OCI-LY1 (cell line): ENCODE measurements at regions not wholly inside any gene's neighbourhood (a gene's known extent, or its start where the extent isn't known, plus 50 kb on each side); places are given as distances from the start of the nearest gene placed in this dataset.

Source experiments
- H2AFZ ChIP-seq: fragments of 200-600 bp; sonication (generic), shearing (Covaris generic); 2 replicates; pipeline ENCODE4 v1.6.0; 2014; ENCODE audit warnings: antibody characterized with exemption, mild to moderate bottlenecking, low read length
- H3F3A ChIP-seq: fragments of 200-600 bp; sonication (generic), shearing (Covaris generic); 2 replicates; pipeline ENCODE4 v1.6.0; 2014; ENCODE audit warnings: mild to moderate bottlenecking, antibody characterized with exemption, low read length, moderate library complexity; ENCODE audit not compliant: insufficient read depth
- H3K27ac ChIP-seq: fragments of 200-600 bp; sonication (generic); 2 replicates; pipeline ENCODE4 v1.5.1; 2014; ENCODE audit warnings: low read length, mixed run types, mild to moderate bottlenecking, low read depth; ENCODE audit not compliant: poor library complexity, severe bottlenecking
- H3K27me3 ChIP-seq: fragments of 200-600 bp; sonication (generic); 2 replicates; pipeline ENCODE4 v1.6.0; 2014; ENCODE audit warnings: antibody characterized with exemption, mild to moderate bottlenecking, low read length, moderate library complexity; ENCODE audit not compliant: insufficient read depth
- H3K36me3 ChIP-seq: fragments of 200-600 bp; sonication (generic); 2 replicates; pipeline ENCODE4 v1.6.1; 2014; ENCODE audit warnings: mild to moderate bottlenecking, antibody characterized with exemption, low read length, moderate library complexity, mixed read lengths; ENCODE audit not compliant: insufficient read depth
- H3K4me1 ChIP-seq: fragments of 200-600 bp; sonication (generic); 2 replicates; pipeline ENCODE4 v1.5.1; 2014; ENCODE audit warnings: mild to moderate bottlenecking, low read length, moderate library complexity; ENCODE audit not compliant: insufficient read depth, severe bottlenecking
- H3K4me2 ChIP-seq: fragments of 200-600 bp; sonication (generic), shearing (Covaris generic); 2 replicates; pipeline ENCODE4 v1.6.1; 2014; ENCODE audit warnings: low read length
- H3K4me3 ChIP-seq: fragments of 200-600 bp; sonication (generic); 2 replicates; pipeline ENCODE4 v1.5.1; 2014; ENCODE audit warnings: low read length, low read depth, mild to moderate bottlenecking, mixed read lengths; ENCODE audit not compliant: poor library complexity, severe bottlenecking
- H3K79me2 ChIP-seq: fragments of 200-600 bp; shearing (Covaris generic); 2 replicates; pipeline ENCODE4 v1.6.1; 2016; ENCODE audit warnings: mixed run types, low read length, mixed read lengths; ENCODE audit not compliant: insufficient read depth
- H3K9ac ChIP-seq: fragments of 200-600 bp; sonication (generic), shearing (Covaris generic); 2 replicates; pipeline ENCODE4 v1.6.1; 2014; ENCODE audit warnings: mild to moderate bottlenecking, low read length, mixed read lengths
- H3K9me2 ChIP-seq: fragments of 200-600 bp; sonication (generic), shearing (Covaris generic); 2 replicates; pipeline ENCODE4 v1.6.1; 2014; ENCODE audit warnings: low read depth, mild to moderate bottlenecking, low read length, mixed read lengths
- H3K9me3 ChIP-seq: fragments of 200-600 bp; shearing (Covaris generic); 2 replicates; pipeline ENCODE4 v1.6.1; 2014; ENCODE audit warnings: low read length, mixed read lengths
- H4K20me1 ChIP-seq: fragments of 200-600 bp; sonication (generic), shearing (Covaris generic); 2 replicates; pipeline ENCODE4 v1.6.0; 2016; ENCODE audit warnings: mild to moderate bottlenecking, low read length; ENCODE audit not compliant: insufficient read depth
- CTCF ChIP-seq: fragments of 200-600 bp; sonication (generic), shearing (Covaris generic); IDR thresholded peaks from 2 replicates; pipeline ENCODE4 v1.5.1; 2017; ENCODE audit warnings: mild to moderate bottlenecking, antibody characterized with exemption, low read length, moderate library complexity, mixed read lengths
- EZH2 ChIP-seq: fragments of 200-600 bp; sonication (generic), shearing (Covaris generic); IDR thresholded peaks from 2 replicates; pipeline ENCODE4 v1.8.0; 2017; ENCODE audit warnings: borderline replicate concordance, mixed run types, mild to moderate bottlenecking, antibody characterized with exemption, low read length, moderate library complexity, mixed read lengths

GRCh38 chr3:135895734-135896121, 69.8 kb upstream of the PPP2R3A start:
- no peaks in the 10 kb centered on the region for H3K4me1 ChIP-seq
- H3K4me3 ChIP-seq, result no peak overlapping the region
- H3K27me3 ChIP-seq, result no peaks in the 10 kb centered on the region
- no peak overlapping the region for H3K27ac ChIP-seq
- no peaks in the 10 kb centered on the region for H3K9me2 ChIP-seq
- TF ChIP-seq EZH2, result no peak
- no peak for TF ChIP-seq CTCF
- peaks cover 2% of the 10 kb centered on the region; the same call in 1 of the 2 replicates for H3K9me3 ChIP-seq
- H3K79me2 ChIP-seq, result no peaks in the 10 kb centered on the region
- H3F3A ChIP-seq, result no peaks in the 10 kb centered on the region
- H4K20me1 ChIP-seq, result no peaks in the 10 kb centered on the region
- no peak overlapping the region for H3K9ac ChIP-seq
- H3K4me2 ChIP-seq, result no peak overlapping the region
- H2AFZ ChIP-seq, result no peak overlapping the region
- H3K36me3 ChIP-seq, result no peaks in the 10 kb centered on the region

GRCh38 chr3:135896613-135897012, 68.9 kb upstream of the PPP2R3A start:
- Histone ChIP-seq H3K36me3 (no peaks in the 10 kb centered on the region), H3K27ac (no peak overlapping the region), H3K9me2 (no peaks in the 10 kb centered on the region), H4K20me1 (no peaks in the 10 kb centered on the region), H2AFZ (no peak overlapping the region), H3K4me1 (no peaks in the 10 kb centered on the region), H3F3A (no peaks in the 10 kb centered on the region), H3K9ac (no peak overlapping the region), H3K9me3 (no peaks in the 10 kb centered on the region), H3K4me2 (no peak overlapping the region), H3K4me3 (no peak overlapping the region), H3K79me2 (no peaks in the 10 kb centered on the region), H3K27me3 (no peaks in the 10 kb centered on the region)
- TF ChIP-seq CTCF (no peak), EZH2 (no peak)

- no peaks in the 10 kb centered on the region for H3K9me2 ChIP-seq
- H3K79me2 ChIP-seq, result no peaks in the 10 kb centered on the region
- H2AFZ ChIP-seq, result no peak overlapping the region
- H3K36me3 ChIP-seq, result no peaks in the 10 kb centered on the region
- no peak overlapping the region for H3K4me2 ChIP-seq
- H3F3A ChIP-seq, result no peaks in the 10 kb centered on the region
- H4K20me1 ChIP-seq, result no peaks in the 10 kb centered on the region
- H3K27me3 ChIP-seq, result no peaks in the 10 kb centered on the region
- TF ChIP-seq EZH2 (no peak), CTCF (no peak)
- H3K9ac ChIP-seq, result no peak overlapping the region
- H3K4me1 ChIP-seq, result no peaks in the 10 kb centered on the region
- no peak overlapping the region for H3K4me3 ChIP-seq
- H3K27ac ChIP-seq, result no peak overlapping the region
- no peaks in the 10 kb centered on the region for H3K9me3 ChIP-seq
These were observed 67.8 kb upstream of the PPP2R3A start for GRCh38 chr3:135897715-135898114.
